GM21526 (cell line): ENCODE measurements at regions not wholly inside any gene's neighbourhood (a gene's known extent, or its start where the extent isn't known, plus 50 kb on each side); places are given as distances from the start of the nearest gene placed in this dataset.
"Not testable (repeated sequence)": the region's sequence is repeated elsewhere in the genome, so short reads cannot be mapped to it uniquely, and the experiment has no call there.

ENCODE experiments used
- ATAC-seq: cut with Tn5 transposase; IDR thresholded peaks from one replicate; pipeline ENCODE4 v1.9.1; 2021; ENCODE audit warnings: moderate library complexity; ENCODE audit not compliant: unreplicated experiment, low FRiP score

GRCh38 chr18:67455890-67456501 is 60.5 kb downstream of the DSEL start:
- ATAC-seq, result no peak

GRCh38 chr18:67453901-67454300 is 62.6 kb downstream of the DSEL start:
- no peak for ATAC-seq

- no peak for ATAC-seq
Measured at GRCh38 chr18:67451960-67452359, 64.6 kb downstream of the DSEL start.

- not testable (repeated sequence) for ATAC-seq
Measured at GRCh38 chr18:67451101-67451500, 65.4 kb downstream of the DSEL start.

GRCh38 chr18:67433971-67434370 is 82.5 kb downstream of the DSEL start:
- ATAC-seq, result no peak

- ATAC-seq, result no peak
Measured at GRCh38 chr18:67432806-67433205, 83.7 kb downstream of the DSEL start.

GRCh38 chr18:67428805-67429204 is 87.7 kb downstream of the DSEL start:
- no peak for ATAC-seq

- no peak for ATAC-seq
Measured at GRCh38 chr18:67428158-67428557, 88.4 kb downstream of the DSEL start.

GRCh38 chr18:67426486-67426885 is 90.0 kb downstream of the DSEL start:
- ATAC-seq, result no peak

- no peak for ATAC-seq
Measured at GRCh38 chr18:67425672-67426071, 90.8 kb downstream of the DSEL start.

GRCh38 chr18:67421651-67422050 is 94.9 kb downstream of the DSEL start:
- no peak for ATAC-seq

- ATAC-seq, result peak; percentile 87
Measured at GRCh38 chr18:67417864-67418523, 98.5 kb downstream of the DSEL start.

GRCh38 chr18:67411116-67411515 is 105.4 kb downstream of the DSEL start:
- ATAC-seq, result no peak

- no peak for ATAC-seq
Measured at GRCh38 chr18:67410075-67411070, 106.1 kb downstream of the DSEL start.

- ATAC-seq, result no peak
Measured at GRCh38 chr18:67408240-67408639, 108.3 kb downstream of the DSEL start.

GRCh38 chr18:67406714-67407113 is 109.8 kb downstream of the DSEL start:
- ATAC-seq, result no peak

GRCh38 chr18:67402543-67402942 is 114.0 kb downstream of the DSEL start:
- no peak for ATAC-seq

- ATAC-seq, result no peak
Measured at GRCh38 chr18:67400502-67401117, 115.9 kb downstream of the DSEL start.

GRCh38 chr18:67386032-67386431 is 130.5 kb downstream of the DSEL start:
- ATAC-seq, result no peak

- ATAC-seq, result no peak
Measured at GRCh38 chr18:67385455-67385854, 131.1 kb downstream of the DSEL start.

GRCh38 chr18:67384057-67384456 is 132.5 kb downstream of the DSEL start:
- not testable (repeated sequence) for ATAC-seq
